ENCODE measurements at regions not wholly inside any gene's neighbourhood (a gene's known extent, or its start where the extent isn't known, plus 50 kb on each side); places are given as distances from the start of the nearest gene placed in this dataset.

- TF ChIP-seq GABPA (IDR thresholded peaks at IDR 0.05; ENCODE audit: low read depth): no peak
- no peak for TF ChIP-seq REST (IDR thresholded peaks at IDR 0.05; ENCODE audit: insufficient replicate concordance, low read depth)
- no peak for TF ChIP-seq POLR2AphosphoS5 (IDR thresholded peaks at IDR 0.05; ENCODE audit: low read depth)
- no peak for TF ChIP-seq SPI1 (IDR thresholded peaks at IDR 0.05; ENCODE audit: borderline replicate concordance, low read depth)
- TF ChIP-seq CTCF (IDR thresholded peaks at IDR 0.05; ENCODE audit: insufficient read depth, low read length): no peak
- no peak for DNase-seq (ENCODE audit: low read depth in 1 of 2, low spot score in 1 of 2)
- H3K27me3 ChIP-seq (ENCODE audit: insufficient read depth, poor library complexity, severe bottlenecking): no peaks in the 10 kb centered on the region
- H3K4me3 ChIP-seq (replicated peaks; ENCODE audit: insufficient read depth, low read length): no peak overlapping the region
- no peak overlapping the region for H3K27ac ChIP-seq (replicated peaks)
Observed at GRCh38 chr18:30175621-30176225, 866.8 kb downstream of the DSC3 start.

- DNase-seq (ENCODE audit: low read depth in 1 of 2, low spot score in 1 of 2): no peak
- H3K27me3 ChIP-seq (ENCODE audit: insufficient read depth, poor library complexity, severe bottlenecking): no peaks in the 10 kb centered on the region
- no peak for TF ChIP-seq SPI1 (IDR thresholded peaks at IDR 0.05; ENCODE audit: borderline replicate concordance, low read depth)
Observed at GRCh38 chr18:30175061-30175574, 867.4 kb downstream of the DSC3 start.

GRCh38 chr18:30163573-30163972 is 879.0 kb downstream of the DSC3 start:
- no peak for DNase-seq (ENCODE audit: low read depth in 1 of 2, low spot score in 1 of 2)
- no peak overlapping the region for H3K4me3 ChIP-seq (replicated peaks; ENCODE audit: insufficient read depth, low read length)
- H3K27ac ChIP-seq (replicated peaks): no peak overlapping the region
- TF ChIP-seq REST (IDR thresholded peaks at IDR 0.05; ENCODE audit: insufficient replicate concordance, low read depth) (no peak), SPI1 (IDR thresholded peaks at IDR 0.05; ENCODE audit: borderline replicate concordance, low read depth) (no peak), POLR2AphosphoS5 (IDR thresholded peaks at IDR 0.05; ENCODE audit: low read depth) (no peak), CTCF (IDR thresholded peaks at IDR 0.05; ENCODE audit: insufficient read depth, low read length) (no peak), GABPA (IDR thresholded peaks at IDR 0.05; ENCODE audit: low read depth) (no peak)
- H3K27me3 ChIP-seq (ENCODE audit: insufficient read depth, poor library complexity, severe bottlenecking): no peaks in the 10 kb centered on the region

More at GRCh38 chr18:30175061-30175574, 867.4 kb downstream of the DSC3 start:
- Histone ChIP-seq H3K4me3 (replicated peaks; ENCODE audit: insufficient read depth, low read length) (no peak overlapping the region), H3K27ac (replicated peaks) (no peak overlapping the region)

- no peak for TF ChIP-seq GABPA (IDR thresholded peaks at IDR 0.05; ENCODE audit: low read depth)
- TF ChIP-seq REST (IDR thresholded peaks at IDR 0.05; ENCODE audit: insufficient replicate concordance, low read depth): no peak
- TF ChIP-seq POLR2AphosphoS5 (IDR thresholded peaks at IDR 0.05; ENCODE audit: low read depth): no peak
- TF ChIP-seq SPI1 (IDR thresholded peaks at IDR 0.05; ENCODE audit: borderline replicate concordance, low read depth): no peak
- no peak for TF ChIP-seq CTCF (IDR thresholded peaks at IDR 0.05; ENCODE audit: insufficient read depth, low read length)
- no peak for DNase-seq (ENCODE audit: low read depth in 1 of 2, low spot score in 1 of 2)
- Histone ChIP-seq H3K27me3 (ENCODE audit: insufficient read depth, poor library complexity, severe bottlenecking) (no peaks in the 10 kb centered on the region), H3K4me3 (replicated peaks; ENCODE audit: insufficient read depth, low read length) (no peak overlapping the region), H3K27ac (replicated peaks) (no peak overlapping the region)
Observed at GRCh38 chr18:30160124-30160523, 882.4 kb downstream of the DSC3 start.
